ENCODE measurements at regions not wholly inside any gene's neighbourhood (a gene's known extent, or its start where the extent isn't known, plus 50 kb on each side); places are given as distances from the start of the nearest gene placed in this dataset.

- Histone ChIP-seq H3K27ac (replicated peaks in 1 of 4) (no peak overlapping the region), H3K4me3 (no peak overlapping the region), H3K36me3 (no peaks in the 10 kb centered on the region), H3K27me3 (peaks cover 0 to 5% (median 0%) of the 10 kb centered on the region in 4 donors), H3K9me3 (no peaks in the 10 kb centered on the region), H3K4me1 (peaks cover 0 to 17% (median 12%) of the 10 kb centered on the region in 4 donors)
- intact Hi-C loops (cut with DNase I) = no loop called here
- TF ChIP-seq POLR2A (IDR thresholded peaks at IDR 0.05; ENCODE audit: low read depth) = no peak
- TF ChIP-seq EP300 (IDR thresholded peaks at IDR 0.05) = no peak
- TF ChIP-seq POLR2AphosphoS5 (IDR thresholded peaks at IDR 0.05) = no peak
- TF ChIP-seq CTCF (IDR thresholded peaks at IDR 0.05) = no peak
- 77% methylated on average over 6 of the region's 6 CpGs for WGBS
- no peak for DNase-seq (ENCODE audit: extremely low spot score)
Observed at GRCh38 chr5:158058208-158059120, 199.5 kb upstream of the CLINT1 start.

DNA sequence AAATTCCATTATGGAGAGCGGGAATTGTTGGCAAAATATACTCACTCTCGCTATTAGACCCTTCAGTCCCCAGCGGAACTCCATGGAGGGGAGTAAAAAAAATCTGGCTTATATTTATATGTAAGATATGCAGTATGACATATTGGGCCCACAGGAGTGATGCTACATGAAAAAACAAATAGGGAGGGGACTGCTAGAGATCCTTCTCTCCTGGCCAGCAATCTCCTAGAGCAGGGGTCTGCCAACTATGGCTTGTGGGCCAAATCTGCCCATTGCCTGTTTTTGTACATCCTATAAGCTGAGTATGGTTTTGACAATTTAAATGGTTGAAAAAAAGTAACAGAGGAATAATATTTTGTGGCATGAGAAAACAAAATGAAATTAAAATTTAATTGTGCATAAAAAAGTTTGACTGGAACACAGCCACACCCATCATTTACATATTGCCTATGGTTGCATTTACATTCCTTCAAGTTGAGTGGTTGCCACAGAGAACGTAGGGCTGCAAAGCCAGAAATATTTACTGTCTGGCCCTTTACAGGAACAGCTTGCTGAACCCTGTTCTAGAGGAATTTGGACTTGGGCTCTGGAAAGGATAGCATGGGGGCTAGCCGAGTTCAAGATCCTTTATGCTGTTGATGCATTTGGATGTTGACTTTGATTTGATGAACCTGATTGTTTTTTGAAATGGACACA is 197.3 kb upstream of the CLINT1 start:
- peaks cover 0 to 17% (median 12%) of the 10 kb centered on the region in 4 donors for H3K4me1 ChIP-seq
- H3K9me3 ChIP-seq = no peaks in the 10 kb centered on the region
- 87% methylated on average over 5 of the region's 5 CpGs for WGBS
- TF ChIP-seq POLR2AphosphoS5 (IDR thresholded peaks at IDR 0.05) (no peak), POLR2A (IDR thresholded peaks at IDR 0.05; ENCODE audit: low read depth) (no peak), EP300 (IDR thresholded peaks at IDR 0.05) (no peak), CTCF (IDR thresholded peaks at IDR 0.05) (no peak)
- H3K27me3 ChIP-seq = peaks cover 0 to 5% (median 0%) of the 10 kb centered on the region in 4 donors
- no peaks in the 10 kb centered on the region for H3K36me3 ChIP-seq
- no peak overlapping the region for H3K4me3 ChIP-seq
- intact Hi-C loops (cut with DNase I) = no loop called here
- H3K27ac ChIP-seq (replicated peaks in 1 of 4) = no peak overlapping the region
- no peak for DNase-seq (ENCODE audit: extremely low spot score)

DNA sequence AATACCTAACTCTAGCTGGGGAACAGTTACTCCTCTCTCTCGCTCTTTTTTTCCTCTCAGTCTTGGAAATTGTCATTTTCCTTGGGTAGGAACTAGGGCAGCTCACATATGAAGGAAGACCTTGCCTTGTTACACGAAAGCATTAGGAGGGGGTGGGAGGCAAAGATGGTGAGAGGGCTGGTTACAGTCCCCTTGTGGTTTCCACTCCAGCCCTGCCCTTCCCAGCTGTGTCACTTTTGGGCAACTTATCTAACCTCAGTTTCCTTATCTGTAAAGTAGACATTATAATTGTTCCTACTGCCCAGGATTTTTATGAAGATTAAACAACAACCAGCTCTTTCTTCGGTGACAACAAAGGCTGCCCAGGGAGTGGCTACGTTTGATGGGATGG is 196.2 kb upstream of the CLINT1 start:
- TF ChIP-seq CTCF (IDR thresholded peaks at IDR 0.05) (no peak), EP300 (IDR thresholded peaks at IDR 0.05) (no peak), POLR2AphosphoS5 (IDR thresholded peaks at IDR 0.05) (no peak), POLR2A (IDR thresholded peaks at IDR 0.05; ENCODE audit: low read depth) (no peak)
- H3K27me3 ChIP-seq = peaks cover 0 to 5% (median 0%) of the 10 kb centered on the region in 4 donors
- H3K27ac ChIP-seq (replicated peaks in 1 of 4) = no peak overlapping the region
- H3K4me1 ChIP-seq = peaks cover 0 to 28% (median 20%) of the 10 kb centered on the region in 4 donors
- no peak for DNase-seq (ENCODE audit: extremely low spot score)
- H3K36me3 ChIP-seq = no peaks in the 10 kb centered on the region
- 43% methylated on average over 4 of the region's 4 CpGs for WGBS
- no peaks in the 10 kb centered on the region for H3K9me3 ChIP-seq
- intact Hi-C loops (cut with DNase I) = no loop called here
- no peak overlapping the region for H3K4me3 ChIP-seq

DNA sequence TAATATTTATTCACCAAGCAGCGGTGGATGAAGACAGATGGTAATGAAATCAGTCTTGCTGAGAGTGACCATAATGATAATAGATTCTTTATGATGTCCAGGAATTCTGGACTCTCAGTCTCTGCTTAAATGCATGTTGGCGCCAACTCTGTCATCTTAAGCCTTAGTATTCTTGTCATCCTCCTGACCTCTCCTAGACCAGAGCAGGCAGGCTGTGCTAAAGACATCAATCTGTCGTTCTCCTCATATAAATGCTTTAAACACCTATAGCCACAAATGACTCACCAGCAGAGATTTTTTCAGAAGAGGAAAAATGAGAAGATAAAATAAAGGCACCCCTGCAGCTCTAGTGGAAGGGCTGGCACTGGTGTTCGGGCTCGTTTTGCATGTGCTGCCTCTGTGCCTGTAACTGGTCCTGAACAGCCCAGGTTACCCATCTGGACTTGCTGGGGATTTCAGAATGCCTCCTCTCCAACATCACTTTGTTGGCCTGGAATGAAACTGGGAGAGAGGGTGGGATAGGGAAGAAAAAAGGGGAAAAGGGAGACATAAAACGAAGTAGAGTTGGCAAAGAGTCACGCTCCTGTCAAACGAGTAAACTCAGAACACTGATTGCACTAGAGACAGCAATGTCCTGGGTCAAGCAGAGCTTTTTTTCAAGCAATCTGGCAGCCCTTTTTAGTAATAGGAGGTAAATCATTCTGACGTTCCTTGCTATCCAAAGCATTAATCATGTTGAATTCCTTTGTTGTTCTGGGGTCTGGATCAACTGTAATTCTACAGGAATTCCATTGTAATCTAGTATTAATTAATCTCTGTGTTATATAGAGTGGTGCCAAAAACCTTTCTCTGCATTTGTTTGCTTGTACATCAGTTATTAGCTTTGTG is 195.5 kb upstream of the CLINT1 start:
- 36% methylated on average over 9 of the region's 9 CpGs for WGBS
- no peak for TF ChIP-seq POLR2A (IDR thresholded peaks at IDR 0.05; ENCODE audit: low read depth)
- no peak for TF ChIP-seq CTCF (IDR thresholded peaks at IDR 0.05)
- no peak for TF ChIP-seq POLR2AphosphoS5 (IDR thresholded peaks at IDR 0.05)
- no peak for TF ChIP-seq EP300 (IDR thresholded peaks at IDR 0.05)

More for the DNA sequence above, 195.5 kb upstream of the CLINT1 start:
- Histone ChIP-seq H3K36me3 (no peaks in the 10 kb centered on the region), H3K27ac (replicated peaks in 1 of 4) (no peak overlapping the region), H3K27me3 (peaks cover 0 to 5% (median 0%) of the 10 kb centered on the region in 4 donors), H3K9me3 (no peaks in the 10 kb centered on the region), H3K4me1 (peaks cover 0 to 28% (median 23%) of the 10 kb centered on the region in 4 donors), H3K4me3 (no peak overlapping the region)
- no peak for DNase-seq (ENCODE audit: extremely low spot score)
- intact Hi-C loops (cut with DNase I) = no loop called here

All from esophagus muscularis mucosa (tissue), 4 donors.